ENCODE measurements at regions not wholly inside any gene's neighbourhood (a gene's known extent, or its start where the extent isn't known, plus 50 kb on each side); places are given as distances from the start of the nearest gene placed in this dataset.

- ChIA-PET POLR2A (ENCODE audit: unreplicated experiment) (no interaction called here), CTCF (interaction anchor here (0.6 to 1.1 kb wide), 7 partner anchors 108 to 525 kb away, joined by 3 to 8 read pairs (median 3); a partner anchor contains a TSS)
- ATAC-seq (ENCODE audit: low read depth) (peak; percentile 85), DNase-seq (peak; percentile 62)
- Histone ChIP-seq H3K4me3 (ENCODE audit: insufficient read depth, low read depth, low read length) (peak overlapping the region; percentile 55), H3K9ac (ENCODE audit: low read depth, low read length) (0 out of 2 replicates have a peak overlapping the region, but pooled peaks have one; percentile 12), H3K9me1 (ENCODE audit: insufficient read depth, low read length) (no peaks in the 10 kb centered on the region), H3K56ac (ENCODE audit: extremely low read depth, insufficient read depth, low read length) (no peak overlapping the region), H3K4me2 (ENCODE audit: low read depth, low read length) (peak overlapping the region; percentile 74), H3K4me1 (ENCODE audit: control insufficient read depth, insufficient read depth, low read length) (no peaks in the 10 kb centered on the region), H3K4ac (ENCODE audit: low read depth, low read length) (no peak overlapping the region), H2AK5ac (ENCODE audit: low read depth, low read length) (no peak overlapping the region), H2AFZ (replicated peaks; ENCODE audit: low read length, poor library complexity) (peak overlapping the region; percentile 98), H4K5ac (ENCODE audit: low read depth, low read length) (no peak overlapping the region), H3K14ac (replicated peaks; ENCODE audit: low read depth, low read length) (no peak overlapping the region), H2BK20ac (ENCODE audit: low read depth, low read length) (no peak overlapping the region), H2AK9ac (replicated peaks; ENCODE audit: low read depth, low read length, poor library complexity) (peak overlapping the region; percentile 48), H4K8ac (ENCODE audit: low read depth in 2 of 2, low read length in 2 of 2) (no peak overlapping the region), H2BK5ac (ENCODE audit: low read depth, low read length, poor library complexity, severe bottlenecking) (no peak overlapping the region), H4K91ac (ENCODE audit: insufficient read depth, low read depth, low read length) (no peak overlapping the region), H2BK15ac (ENCODE audit: low read depth, low read length) (no peak overlapping the region), H3K9me3 (ENCODE audit: control insufficient read depth, insufficient read depth, low read length) (no peaks in the 10 kb centered on the region), H2BK120ac (ENCODE audit: low read depth, low read length) (no peak overlapping the region), H3K79me1 (ENCODE audit: low read depth in 1 of 2, low read length in 2 of 2) (no peaks in the 10 kb centered on the region), H3K18ac (ENCODE audit: low read depth, low read length) (no peak overlapping the region), H4K20me1 (ENCODE audit: insufficient read depth, low read length) (peaks cover 8% of the 10 kb centered on the region; the same call in 1 of the 2 replicates), H3K23ac (ENCODE audit: low read depth, low read length) (no peak overlapping the region; the same call in 1 of the 2 replicates), H3K27ac (ENCODE audit: insufficient read depth, low read length) (no peak overlapping the region), H3K36me3 (ENCODE audit: control insufficient read depth, insufficient read depth, low read length) (no peaks in the 10 kb centered on the region), H3K27me3 (ENCODE audit: control insufficient read depth, insufficient read depth, low read length) (no peaks in the 10 kb centered on the region)
- BruUV-seq (replicated peaks), result no TSS peak
- intact Hi-C loops (cut with micrococcal nuclease), result loop anchor here (1.0 to 10.0 kb wide), 9 partner anchors 65 to 525 kb away; partner anchors contain the start of gene ZNF184
- in situ Hi-C loops (cut with MboI; ENCODE audit: low sequenced_read_pairs), result no loop called here
- WGBS, 2 experiments (ENCODE audit: extremely low coverage in 2 of 2, insufficient read length in 1 of 2), result 0% methylated on average over 19 of the region's 43 CpGs; no CpG with 5 or more reads in 1 of the 2 experiments
- dilution Hi-C loops (cut with HindIII; ENCODE audit: low sequenced_read_pairs, unreplicated experiment), result no loop called here
- TF ChIP-seq SMC3 (IDR thresholded peaks at IDR 0.05; ENCODE audit: low read depth, low read length) (peak; percentile 49), RAD21 (IDR thresholded peaks at IDR 0.05; ENCODE audit: low read length) (peak; percentile 54), POLR2A (IDR thresholded peaks at IDR 0.05; ENCODE audit: low read depth, low read length) (no peak), BHLHE40 (IDR thresholded peaks at IDR 0.05; ENCODE audit: low read depth, low read length) (no peak), CEBPB (IDR thresholded peaks at IDR 0.05; ENCODE audit: low read depth, low read length) (no peak), MAFK (IDR thresholded peaks at IDR 0.05; ENCODE audit: low read depth, low read length) (no peak), RFX5 (IDR thresholded peaks at IDR 0.05; ENCODE audit: low read depth, low read length) (no peak), NFE2L2 (IDR thresholded peaks at IDR 0.05; ENCODE audit: low read depth, low read length) (no peak), MXI1 (IDR thresholded peaks at IDR 0.05; ENCODE audit: borderline replicate concordance, low read depth, low read length) (no peak), CHD1 (IDR thresholded peaks at IDR 0.05; ENCODE audit: low read depth, low read length) (no peak), RCOR1 (IDR thresholded peaks at IDR 0.05; ENCODE audit: insufficient replicate concordance, low read length) (no peak), ELK1 (IDR thresholded peaks at IDR 0.05; ENCODE audit: borderline replicate concordance, low read depth, low read length) (no peak), FOS (IDR thresholded peaks at IDR 0.05; ENCODE audit: low read depth, low read length) (no peak), USF2 (IDR thresholded peaks at IDR 0.05; ENCODE audit: low read depth, low read length) (no peak), CTCF (conservative IDR thresholded peaks at IDR 0.05; ENCODE audit: low read depth, low read length) (peak; percentile 63)
These were observed 214.5 kb upstream of the ZNF184 start for GRCh38 chr6:27687154-27688013.

All from IMR-90 (cell line).